ENCODE measurements at regions not wholly inside any gene's neighbourhood (a gene's known extent, or its start where the extent isn't known, plus 50 kb on each side); places are given as distances from the start of the nearest gene placed in this dataset.
"Not testable (repeated sequence)": the region's sequence is repeated elsewhere in the genome, so short reads cannot be mapped to it uniquely, and the experiment has no call there.

DNA sequence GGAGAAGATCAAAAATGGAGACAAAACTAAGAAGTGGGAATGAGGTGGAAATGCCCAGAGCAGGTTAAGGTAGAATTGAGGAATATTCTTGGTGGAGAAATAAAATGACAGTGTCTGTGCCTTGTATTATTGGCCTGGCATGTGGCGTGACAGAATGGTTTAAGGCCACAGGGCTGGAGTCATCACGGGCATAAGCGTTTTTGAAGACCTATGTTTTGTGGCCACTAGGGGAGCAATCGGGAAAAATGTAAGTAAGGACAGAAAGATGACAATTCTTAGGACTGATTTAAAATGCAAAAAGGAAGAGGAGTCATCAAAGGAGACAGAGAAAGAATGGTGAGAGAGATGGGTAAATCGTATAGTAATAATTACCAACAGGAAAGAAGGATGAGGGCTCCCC is 72.2 kb upstream of the EPB41L4A start:
- Histone ChIP-seq H3K27ac (ENCODE audit: insufficient read depth in 1 of 2, low read depth in 1 of 2, low read length in 2 of 2, poor library complexity in 1 of 2, severe bottlenecking in 2 of 2) (no peak overlapping the region), H3K4me1 (ENCODE audit: control extremely low read depth in 1 of 4, control insufficient read depth in 4 of 4, insufficient read depth in 4 of 4, low read length in 3 of 4) (no peaks in the 10 kb centered on the region), H3K36me3 (ENCODE audit: control insufficient read depth in 4 of 4, insufficient read depth in 4 of 4, low read length in 3 of 4) (no peaks in the 10 kb centered on the region), H3K9me3 (ENCODE audit: control extremely low read depth in 1 of 5, control insufficient read depth in 4 of 5, insufficient read depth in 2 of 5, low read depth in 1 of 5, low read length in 4 of 5) (peaks cover 0 to 2% (median 0%) of the 10 kb centered on the region in 5 experiments), H3K4me3 (ENCODE audit: control insufficient read depth in 1 of 7, extremely low read depth in 1 of 7, insufficient read depth in 4 of 7, low read depth in 2 of 7, low read length in 6 of 7) (no peak overlapping the region), H3K27me3 (replicated peaks in 2 of 5; ENCODE audit: control insufficient read depth in 4 of 5, insufficient read depth in 5 of 5, low read length in 4 of 5) (peaks cover 0 to 2% (median 0%) of the 10 kb centered on the region in 5 experiments)
- ChIA-PET CTCF (interaction anchor here (1.1 to 1.2 kb wide), 2 partner anchors 11 kb away, joined by 3 to 4 read pairs; no protein-coding TSS in a partner anchor), POLR2A (no interaction called here)
- DNase-seq, result peak in 2 of 3 donors; percentile 13 to 33
- WGBS (ENCODE audit: insufficient coverage), result 80% methylated on average over 4 of the region's 5 CpGs

DNA sequence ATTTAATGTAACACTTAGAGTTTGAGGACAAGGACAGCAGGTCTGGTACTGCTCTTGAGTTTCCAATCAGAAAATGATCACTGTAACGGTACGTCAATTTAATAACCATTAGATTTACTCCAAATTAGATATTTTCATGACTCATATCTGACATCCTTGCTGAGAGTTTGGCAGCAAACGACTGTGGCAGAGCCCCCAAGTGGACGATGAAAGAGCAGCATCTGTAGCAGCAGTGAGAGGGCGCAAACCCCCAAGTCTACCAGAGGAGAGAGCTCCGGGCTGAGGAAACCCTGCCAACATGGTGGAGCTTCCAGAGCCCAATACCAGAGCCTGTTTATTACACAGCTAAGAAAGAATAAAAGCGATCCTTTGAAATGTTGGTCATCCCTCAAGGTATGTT is 73.2 kb upstream of the EPB41L4A start:
- CTCF ChIA-PET, result interaction anchor here (0.6 to 1.3 kb wide), 6 partner anchors 10 to 317 kb away, joined by 3 to 4 read pairs (median 3); no protein-coding TSS in a partner anchor

DNA sequence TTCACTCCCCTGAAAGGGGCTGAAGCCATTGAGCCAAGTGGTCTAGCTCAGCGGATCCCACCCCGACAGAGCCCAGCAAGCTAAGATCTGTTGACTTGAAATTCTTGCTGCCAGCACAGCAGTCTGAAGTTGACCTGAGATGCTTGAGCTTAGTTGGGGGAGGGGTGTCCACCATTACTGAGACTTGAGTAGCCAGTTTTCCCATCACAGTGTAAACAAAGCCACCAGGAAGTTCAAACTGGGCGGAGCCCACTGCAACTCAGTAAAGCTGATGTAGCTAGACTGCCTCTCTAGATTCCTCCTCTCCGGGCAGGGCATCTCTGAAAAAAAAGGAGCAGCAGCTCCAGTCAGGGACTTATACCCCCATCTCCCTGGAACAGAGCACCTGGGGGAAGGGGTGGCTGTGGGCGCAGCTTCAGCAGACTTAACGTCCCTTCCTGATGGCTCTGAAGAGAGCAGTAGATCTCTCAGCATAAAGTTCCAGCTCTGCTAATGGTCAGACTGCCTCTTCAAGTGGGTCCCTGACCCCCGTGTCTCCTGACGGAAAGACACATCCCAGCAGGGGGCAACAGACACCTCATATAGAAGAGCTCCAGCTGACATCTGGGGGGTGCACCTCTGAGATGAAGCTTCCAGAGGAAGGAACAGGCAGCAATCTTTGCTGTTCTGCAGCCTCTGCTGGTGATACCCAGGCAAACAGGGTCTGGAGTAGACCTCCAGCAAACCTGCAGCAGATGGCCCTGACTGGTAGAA is 84.8 kb upstream of the EPB41L4A start:
- DNase-seq; H3K27me3 ChIP-seq (replicated peaks in 2 of 5; ENCODE audit: control insufficient read depth in 4 of 5, insufficient read depth in 5 of 5, low read length in 4 of 5); H3K4me3 ChIP-seq (ENCODE audit: control insufficient read depth in 1 of 7, extremely low read depth in 1 of 7, insufficient read depth in 4 of 7, low read depth in 2 of 7, low read length in 6 of 7); H3K9me3 ChIP-seq (ENCODE audit: control extremely low read depth in 1 of 5, control insufficient read depth in 4 of 5, insufficient read depth in 2 of 5, low read depth in 1 of 5, low read length in 4 of 5); H3K36me3 ChIP-seq (ENCODE audit: control insufficient read depth in 4 of 4, insufficient read depth in 4 of 4, low read length in 3 of 4); POLR2A ChIA-PET; H3K27ac ChIP-seq (ENCODE audit: insufficient read depth in 1 of 2, low read depth in 1 of 2, low read length in 2 of 2, poor library complexity in 1 of 2, severe bottlenecking in 2 of 2); H3K4me1 ChIP-seq (ENCODE audit: control extremely low read depth in 1 of 4, control insufficient read depth in 4 of 4, insufficient read depth in 4 of 4, low read length in 3 of 4): not testable (repeated sequence)
- CTCF ChIA-PET, result interaction anchor here (0.6 kb wide), 1 partner anchor 254 kb away, joined by 3 read pairs; no protein-coding TSS in a partner anchor
- 84% methylated on average over 8 of the region's 8 CpGs for WGBS (ENCODE audit: insufficient coverage)

More for the DNA sequence above, 73.2 kb upstream of the EPB41L4A start:
- Histone ChIP-seq H3K9me3 (ENCODE audit: control extremely low read depth in 1 of 5, control insufficient read depth in 4 of 5, insufficient read depth in 2 of 5, low read depth in 1 of 5, low read length in 4 of 5) (peaks cover 0 to 2% (median 0%) of the 10 kb centered on the region in 5 experiments), H3K4me1 (ENCODE audit: control extremely low read depth in 1 of 4, control insufficient read depth in 4 of 4, insufficient read depth in 4 of 4, low read length in 3 of 4) (no peaks in the 10 kb centered on the region), H3K36me3 (ENCODE audit: control insufficient read depth in 4 of 4, insufficient read depth in 4 of 4, low read length in 3 of 4) (no peaks in the 10 kb centered on the region), H3K27me3 (replicated peaks in 2 of 5; ENCODE audit: control insufficient read depth in 4 of 5, insufficient read depth in 5 of 5, low read length in 4 of 5) (peaks cover 0 to 2% (median 0%) of the 10 kb centered on the region in 5 experiments), H3K27ac (ENCODE audit: insufficient read depth in 1 of 2, low read depth in 1 of 2, low read length in 2 of 2, poor library complexity in 1 of 2, severe bottlenecking in 2 of 2) (no peak overlapping the region), H3K4me3 (ENCODE audit: control insufficient read depth in 1 of 7, extremely low read depth in 1 of 7, insufficient read depth in 4 of 7, low read depth in 2 of 7, low read length in 6 of 7) (no peak overlapping the region)
- peak; percentile 29 to 82 (median 73) for DNase-seq
- 3% methylated on average over 6 of the region's 7 CpGs for WGBS (ENCODE audit: insufficient coverage)
- POLR2A ChIA-PET, result no interaction called here

DNA sequence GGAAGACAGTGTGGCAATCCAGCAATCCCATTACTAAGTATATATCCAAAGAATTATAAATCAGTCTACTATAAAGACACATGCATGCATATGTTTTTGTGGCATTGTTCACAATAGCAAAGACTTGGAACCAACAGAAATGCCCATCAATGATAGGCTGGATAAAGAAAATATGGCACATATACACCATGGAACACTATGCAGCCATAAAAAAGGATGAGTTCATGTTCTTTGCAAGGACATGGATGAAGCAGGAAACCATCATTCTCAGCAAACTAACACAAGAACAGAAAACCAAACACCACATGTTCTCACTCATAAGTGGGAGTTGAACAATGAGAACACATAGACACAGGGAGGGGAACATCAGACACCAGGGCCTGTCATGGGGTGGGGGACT is 90.0 kb upstream of the EPB41L4A start:
- CTCF ChIA-PET; H3K36me3 ChIP-seq (ENCODE audit: control insufficient read depth in 4 of 4, insufficient read depth in 4 of 4, low read length in 3 of 4); H3K9me3 ChIP-seq (ENCODE audit: control extremely low read depth in 1 of 5, control insufficient read depth in 4 of 5, insufficient read depth in 2 of 5, low read depth in 1 of 5, low read length in 4 of 5); H3K27me3 ChIP-seq (replicated peaks in 2 of 5; ENCODE audit: control insufficient read depth in 4 of 5, insufficient read depth in 5 of 5, low read length in 4 of 5); H3K4me1 ChIP-seq (ENCODE audit: control extremely low read depth in 1 of 4, control insufficient read depth in 4 of 4, insufficient read depth in 4 of 4, low read length in 3 of 4); POLR2A ChIA-PET; H3K27ac ChIP-seq (ENCODE audit: insufficient read depth in 1 of 2, low read depth in 1 of 2, low read length in 2 of 2, poor library complexity in 1 of 2, severe bottlenecking in 2 of 2); DNase-seq; H3K4me3 ChIP-seq (ENCODE audit: control insufficient read depth in 1 of 7, extremely low read depth in 1 of 7, insufficient read depth in 4 of 7, low read depth in 2 of 7, low read length in 6 of 7): not testable (repeated sequence)

DNA sequence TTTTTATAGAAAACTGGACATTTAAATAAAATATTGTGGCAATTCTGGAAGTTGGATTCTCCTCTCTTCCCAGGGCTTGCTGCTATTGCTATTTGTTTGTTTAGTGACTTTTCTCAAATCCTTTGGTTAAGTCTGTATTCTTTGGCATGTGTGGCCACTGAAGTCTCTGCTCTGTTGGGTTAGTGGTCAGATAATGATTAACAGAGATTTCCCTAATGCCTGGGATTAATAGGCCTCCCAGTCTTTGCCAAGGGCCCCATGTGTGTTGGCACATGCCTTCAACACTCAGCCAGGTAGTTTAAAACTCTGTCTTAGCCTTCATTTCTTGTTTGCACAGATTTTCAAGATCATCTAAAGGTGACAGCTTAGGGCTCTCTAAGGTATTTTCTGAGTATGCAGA is 92.8 kb upstream of the EPB41L4A start:
- ChIA-PET CTCF (no interaction called here), POLR2A (no interaction called here)
- Histone ChIP-seq H3K36me3 (ENCODE audit: control insufficient read depth in 4 of 4, insufficient read depth in 4 of 4, low read length in 3 of 4) (no peaks in the 10 kb centered on the region), H3K4me3 (ENCODE audit: control insufficient read depth in 1 of 7, extremely low read depth in 1 of 7, insufficient read depth in 4 of 7, low read depth in 2 of 7, low read length in 6 of 7) (no peak overlapping the region), H3K27ac (ENCODE audit: insufficient read depth in 1 of 2, low read depth in 1 of 2, low read length in 2 of 2, poor library complexity in 1 of 2, severe bottlenecking in 2 of 2) (no peak overlapping the region), H3K4me1 (ENCODE audit: control extremely low read depth in 1 of 4, control insufficient read depth in 4 of 4, insufficient read depth in 4 of 4, low read length in 3 of 4) (no peaks in the 10 kb centered on the region), H3K27me3 (replicated peaks in 2 of 5; ENCODE audit: control insufficient read depth in 4 of 5, insufficient read depth in 5 of 5, low read length in 4 of 5) (no peaks in the 10 kb centered on the region), H3K9me3 (ENCODE audit: control extremely low read depth in 1 of 5, control insufficient read depth in 4 of 5, insufficient read depth in 2 of 5, low read depth in 1 of 5, low read length in 4 of 5) (peaks cover 0 to 5% (median 2%) of the 10 kb centered on the region in 5 experiments)
- DNase-seq, result no peak

DNA sequence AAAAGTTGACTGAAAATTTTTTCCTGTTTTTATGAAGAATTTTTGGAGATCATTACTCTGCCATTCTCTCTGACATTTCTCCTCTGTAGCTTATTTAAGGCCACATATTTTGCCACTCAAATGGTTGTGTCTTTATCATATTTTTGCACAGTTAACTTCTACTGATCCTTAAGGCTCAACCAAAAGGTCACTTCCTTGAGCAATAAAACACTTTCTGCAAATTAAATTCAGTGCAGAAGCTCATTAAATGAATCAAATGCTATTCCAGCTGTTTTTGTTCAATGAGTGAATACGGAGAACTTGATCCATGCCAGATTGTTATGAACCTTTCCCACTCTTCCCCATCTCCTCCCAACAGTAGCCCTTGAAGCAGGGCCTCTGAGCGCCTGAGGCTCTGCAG is 93.8 kb upstream of the EPB41L4A start:
- Histone ChIP-seq H3K27ac (ENCODE audit: insufficient read depth in 1 of 2, low read depth in 1 of 2, low read length in 2 of 2, poor library complexity in 1 of 2, severe bottlenecking in 2 of 2) (no peak overlapping the region), H3K4me1 (ENCODE audit: control extremely low read depth in 1 of 4, control insufficient read depth in 4 of 4, insufficient read depth in 4 of 4, low read length in 3 of 4) (no peaks in the 10 kb centered on the region), H3K36me3 (ENCODE audit: control insufficient read depth in 4 of 4, insufficient read depth in 4 of 4, low read length in 3 of 4) (no peaks in the 10 kb centered on the region), H3K27me3 (replicated peaks in 2 of 5; ENCODE audit: control insufficient read depth in 4 of 5, insufficient read depth in 5 of 5, low read length in 4 of 5) (no peaks in the 10 kb centered on the region), H3K9me3 (ENCODE audit: control extremely low read depth in 1 of 5, control insufficient read depth in 4 of 5, insufficient read depth in 2 of 5, low read depth in 1 of 5, low read length in 4 of 5) (peaks cover 0 to 5% (median 2%) of the 10 kb centered on the region in 5 experiments), H3K4me3 (ENCODE audit: control insufficient read depth in 1 of 7, extremely low read depth in 1 of 7, insufficient read depth in 4 of 7, low read depth in 2 of 7, low read length in 6 of 7) (no peak overlapping the region)
- 60% methylated on average over 1 of the region's 2 CpGs for WGBS (ENCODE audit: insufficient coverage)
- ChIA-PET CTCF (interaction anchor here (1.5 kb wide), 1 partner anchor 19 kb away, joined by 4 read pairs; no protein-coding TSS in a partner anchor), POLR2A (no interaction called here)
- no peak for DNase-seq

DNA sequence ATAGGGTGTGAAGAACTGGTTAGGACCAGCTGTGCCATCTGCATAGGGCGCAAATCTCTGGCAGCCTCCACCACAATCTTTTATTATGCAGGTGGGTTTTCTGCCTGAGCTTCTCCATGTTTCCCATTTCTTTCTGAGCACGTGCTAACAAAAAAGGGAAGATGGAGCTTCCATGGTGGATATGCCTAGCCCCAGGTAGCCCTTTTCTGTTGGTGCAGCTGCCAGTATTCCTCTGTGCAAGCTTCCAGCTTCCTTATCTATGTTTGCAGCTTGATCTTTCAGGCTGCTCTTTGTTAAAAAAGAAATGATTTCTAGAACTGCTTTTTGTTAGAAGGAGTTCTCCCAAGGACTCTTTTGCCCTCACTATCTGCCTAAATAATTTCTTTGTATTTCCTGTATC is 95.0 kb upstream of the EPB41L4A start:
- peak in 2 of 3 donors; percentile 4 to 33 for DNase-seq
- ChIA-PET POLR2A (no interaction called here), CTCF (interaction anchor here (0.6 to 1.5 kb wide), 3 partner anchors 20 to 268 kb away, joined by 3 to 4 read pairs (median 3); no protein-coding TSS in a partner anchor)
- Histone ChIP-seq H3K4me1 (ENCODE audit: control extremely low read depth in 1 of 4, control insufficient read depth in 4 of 4, insufficient read depth in 4 of 4, low read length in 3 of 4) (no peaks in the 10 kb centered on the region), H3K27ac (ENCODE audit: insufficient read depth in 1 of 2, low read depth in 1 of 2, low read length in 2 of 2, poor library complexity in 1 of 2, severe bottlenecking in 2 of 2) (no peak overlapping the region), H3K36me3 (ENCODE audit: control insufficient read depth in 4 of 4, insufficient read depth in 4 of 4, low read length in 3 of 4) (no peaks in the 10 kb centered on the region), H3K27me3 (replicated peaks in 2 of 5; ENCODE audit: control insufficient read depth in 4 of 5, insufficient read depth in 5 of 5, low read length in 4 of 5) (no peaks in the 10 kb centered on the region), H3K9me3 (ENCODE audit: control extremely low read depth in 1 of 5, control insufficient read depth in 4 of 5, insufficient read depth in 2 of 5, low read depth in 1 of 5, low read length in 4 of 5) (peaks cover 0 to 5% (median 2%) of the 10 kb centered on the region in 5 experiments), H3K4me3 (ENCODE audit: control insufficient read depth in 1 of 7, extremely low read depth in 1 of 7, insufficient read depth in 4 of 7, low read depth in 2 of 7, low read length in 6 of 7) (no peak overlapping the region)
- WGBS (ENCODE audit: insufficient coverage), result 14% methylated on average over 1 of the region's 2 CpGs

Data from common myeloid progenitor, CD34-positive (primary cell).